HG03060 (cell line): ENCODE measurements at regions not wholly inside any gene's neighbourhood (a gene's known extent, or its start where the extent isn't known, plus 50 kb on each side); places are given as distances from the start of the nearest gene placed in this dataset.
"Not testable (repeated sequence)": the region's sequence is repeated elsewhere in the genome, so short reads cannot be mapped to it uniquely, and the experiment has no call there.

Experiments used
- ATAC-seq: cut with Tn5 transposase; IDR thresholded peaks from one replicate; pipeline ENCODE4 v1.9.1; 2021; ENCODE audit warnings: low read depth, moderate number of reproducible peaks; ENCODE audit not compliant: unreplicated experiment

DNA sequence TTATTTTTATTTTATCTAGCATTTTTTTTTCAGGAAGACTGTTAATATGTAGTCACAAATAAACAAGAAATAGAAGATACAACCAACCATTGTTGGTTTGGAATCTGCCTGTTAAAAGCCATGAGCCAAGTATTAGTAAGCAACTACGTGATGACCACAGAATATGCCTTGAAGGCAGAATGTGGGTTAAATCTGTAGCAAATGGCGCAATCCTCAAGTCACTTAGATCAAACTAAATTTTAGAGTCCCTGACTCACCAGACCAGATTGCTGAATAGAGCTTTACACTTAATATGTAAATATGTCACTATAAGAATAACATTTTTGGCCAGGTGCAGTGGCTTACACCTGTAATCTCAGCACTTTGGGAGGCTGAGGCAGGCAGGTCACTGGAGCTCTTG is 800.1 kb upstream of the CITED2 start:
- no peak for ATAC-seq

DNA sequence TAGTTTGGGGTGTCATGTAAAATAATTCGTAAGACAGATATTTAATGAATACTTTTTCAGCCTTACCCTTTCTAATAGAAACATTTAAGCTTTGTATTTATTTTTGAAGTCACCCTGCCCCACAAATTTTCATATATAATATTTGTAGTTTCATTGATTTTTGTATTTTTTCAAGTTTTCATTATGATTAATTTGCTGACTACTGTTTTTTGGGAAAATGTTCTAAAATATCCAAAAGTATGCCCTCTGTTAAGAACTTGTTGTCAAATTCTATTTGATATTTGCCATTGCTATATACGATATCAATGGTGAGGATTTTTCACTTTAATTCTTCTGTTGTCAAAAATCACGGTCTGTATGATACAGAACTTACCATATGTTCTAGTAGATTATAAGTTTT is 793.9 kb upstream of the CITED2 start:
- no peak for ATAC-seq

DNA sequence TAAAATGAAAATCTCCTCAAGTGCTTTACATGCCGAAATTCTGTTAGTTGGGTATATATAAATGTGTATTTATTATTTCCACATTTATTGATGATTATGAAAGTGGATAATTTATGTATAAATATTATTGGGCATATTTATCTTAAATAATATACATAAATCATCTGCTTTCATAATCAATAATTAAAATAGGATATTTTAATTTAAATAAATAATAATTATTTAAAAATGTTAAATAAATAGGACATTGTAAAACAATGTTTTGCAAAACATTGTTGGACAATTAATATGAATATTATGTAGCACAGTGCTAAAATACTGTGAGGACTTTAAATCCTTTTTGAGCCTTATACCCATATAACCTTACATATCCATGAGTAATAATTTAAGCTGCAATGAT is 786.5 kb upstream of the CITED2 start:
- no peak for ATAC-seq

DNA sequence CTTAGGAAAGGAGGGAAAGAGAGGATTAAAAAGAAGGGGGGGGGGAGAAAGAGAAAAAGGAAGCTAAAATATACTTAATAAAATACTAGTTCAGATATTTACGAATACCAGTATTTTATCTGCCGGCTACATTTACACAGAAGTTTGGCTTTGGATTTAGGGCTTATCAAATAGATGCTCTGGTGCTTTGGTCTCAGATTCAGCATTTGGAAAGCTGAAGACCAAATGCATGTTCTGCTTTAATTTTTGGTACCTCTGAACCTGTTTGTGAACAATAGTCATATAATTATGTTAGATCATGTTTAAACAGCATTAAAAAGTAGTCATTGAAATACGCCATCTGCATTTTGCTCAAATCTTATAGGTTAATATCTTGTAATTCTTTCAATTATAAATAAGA is 786.0 kb upstream of the CITED2 start:
- ATAC-seq: no peak

DNA sequence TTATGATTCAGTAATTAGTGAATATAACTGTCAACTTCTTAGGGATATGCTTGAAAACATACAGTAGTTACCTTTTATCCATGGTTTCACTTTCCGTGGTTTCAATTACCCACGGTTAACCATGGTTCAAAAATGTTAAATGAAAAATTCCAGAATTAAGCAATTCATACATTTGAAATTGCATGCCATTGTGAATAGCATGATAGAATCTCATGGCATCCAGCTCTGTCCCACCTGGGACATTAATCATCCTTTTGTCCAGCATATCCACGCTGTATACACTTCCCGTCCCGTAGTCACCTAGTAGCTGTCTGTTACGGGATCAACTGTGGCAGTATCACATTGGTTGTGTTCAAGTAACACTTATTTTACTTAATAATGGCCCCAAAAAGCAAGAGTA is 781.7 kb upstream of the CITED2 start:
- no peak for ATAC-seq

DNA sequence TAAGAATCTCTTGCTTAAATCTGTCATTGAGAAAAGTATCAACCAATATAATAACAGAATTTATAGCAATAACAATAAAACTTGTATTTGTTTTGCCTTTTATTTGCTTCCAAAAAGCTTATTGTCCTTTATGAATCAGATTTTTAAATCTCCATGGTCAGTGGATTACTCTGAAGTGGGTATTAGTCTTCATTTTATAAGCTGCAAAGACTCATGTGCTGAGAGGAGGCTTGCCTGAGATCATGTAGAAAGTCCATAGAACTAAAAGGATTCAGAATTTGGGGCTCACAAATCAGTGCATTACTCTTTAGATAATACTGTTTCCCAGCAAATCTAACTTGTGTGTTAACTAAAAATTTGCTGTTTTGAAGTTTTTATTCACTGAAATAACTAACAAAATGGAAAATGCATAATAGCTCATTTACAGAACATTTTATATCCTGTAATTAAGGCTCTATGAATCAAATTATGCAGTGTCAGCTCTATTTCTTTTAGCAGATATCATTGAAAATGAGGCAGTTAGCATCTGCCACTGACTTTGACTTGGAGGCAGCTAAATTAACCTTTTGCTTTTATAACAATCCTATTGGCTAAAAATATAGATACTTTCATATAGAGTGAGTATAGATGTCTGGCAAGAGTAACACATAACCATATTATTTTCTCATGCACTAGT is 781.1 kb upstream of the CITED2 start:
- ATAC-seq: no peak

DNA sequence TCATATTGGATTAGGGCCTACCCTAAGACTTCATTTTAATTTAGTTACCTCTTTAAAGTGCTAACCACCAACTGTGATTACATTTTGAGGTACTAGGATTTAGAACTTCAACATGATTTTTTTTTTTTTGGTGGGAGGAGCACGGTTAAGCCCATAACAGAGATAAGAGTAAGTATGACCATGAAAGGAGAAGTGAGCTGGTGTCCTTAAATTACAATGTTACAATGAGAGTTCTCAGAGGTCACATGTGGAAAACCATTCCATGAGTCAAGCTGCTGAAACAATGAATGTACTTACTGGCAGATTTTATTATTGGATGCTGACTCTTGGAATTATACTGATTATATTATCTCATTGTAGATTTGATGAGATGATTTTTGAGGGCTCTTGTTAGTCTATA is 779.3 kb upstream of the CITED2 start:
- ATAC-seq: no peak

DNA sequence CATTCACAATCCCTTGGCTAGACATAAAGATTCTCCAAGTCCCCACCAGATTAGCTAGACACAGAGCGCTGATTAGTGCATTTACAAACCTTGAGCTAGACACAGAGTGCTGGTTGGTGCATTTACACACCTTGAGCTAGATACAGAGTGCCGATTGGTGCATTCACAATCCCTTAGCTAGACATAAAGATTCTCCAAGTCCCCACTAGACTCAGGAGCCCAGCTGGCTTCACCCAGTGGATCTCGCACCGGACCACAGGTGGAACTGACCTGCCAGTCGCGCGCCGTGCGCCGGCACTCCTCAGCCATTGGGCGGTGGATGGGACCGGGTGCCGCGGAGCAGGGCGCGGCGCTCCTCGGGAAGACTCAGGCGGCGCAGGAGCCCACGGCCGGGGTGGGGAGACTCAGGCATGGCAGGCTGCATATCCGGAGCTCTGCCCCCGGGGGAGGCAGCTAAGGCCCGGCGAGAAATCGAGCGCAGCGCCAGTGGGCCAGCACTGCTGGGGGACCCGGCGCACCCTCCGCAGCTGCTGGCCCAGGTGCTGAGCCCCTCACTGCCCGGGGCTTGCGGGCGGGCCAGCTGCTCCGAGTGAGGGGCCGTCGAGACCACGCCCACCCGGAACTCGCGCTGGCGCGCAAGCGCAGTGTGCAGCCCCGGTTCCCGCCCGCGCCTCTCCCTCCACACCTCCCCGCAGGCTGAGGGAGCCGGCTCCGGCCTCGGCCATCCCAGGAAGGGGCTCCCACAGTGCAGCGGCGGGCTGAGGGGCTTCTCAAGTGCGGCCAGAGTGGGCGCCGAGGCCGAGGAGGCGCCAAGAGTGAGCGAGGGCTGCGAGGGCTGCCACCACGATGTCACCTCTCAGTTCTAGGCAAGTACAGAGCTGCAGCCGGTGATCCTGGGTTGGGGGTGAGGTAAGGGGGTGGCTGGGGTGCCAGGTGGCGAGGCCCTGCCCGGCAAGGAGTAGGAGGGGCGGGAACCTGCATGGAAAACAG is 773.7 kb upstream of the CITED2 start:
- ATAC-seq: not testable (repeated sequence)

DNA sequence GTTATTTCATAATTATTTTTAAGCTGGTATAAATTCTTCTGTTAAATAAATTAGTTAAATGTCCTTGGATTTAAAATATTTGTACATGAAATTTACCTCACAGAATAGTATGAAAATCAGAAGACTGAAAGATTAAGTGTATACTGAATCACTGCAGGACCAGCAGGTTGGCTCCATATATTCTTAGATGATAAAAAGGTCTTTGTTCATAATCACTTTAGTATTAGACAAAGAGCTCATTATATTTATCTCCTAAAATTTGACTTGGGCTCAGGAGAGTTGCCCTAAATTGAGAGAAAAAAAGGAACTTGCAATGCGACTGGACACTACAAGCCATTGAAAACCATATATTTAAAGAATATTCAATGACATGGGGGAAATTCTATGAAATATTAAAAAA is 766.4 kb upstream of the CITED2 start:
- ATAC-seq: no peak

DNA sequence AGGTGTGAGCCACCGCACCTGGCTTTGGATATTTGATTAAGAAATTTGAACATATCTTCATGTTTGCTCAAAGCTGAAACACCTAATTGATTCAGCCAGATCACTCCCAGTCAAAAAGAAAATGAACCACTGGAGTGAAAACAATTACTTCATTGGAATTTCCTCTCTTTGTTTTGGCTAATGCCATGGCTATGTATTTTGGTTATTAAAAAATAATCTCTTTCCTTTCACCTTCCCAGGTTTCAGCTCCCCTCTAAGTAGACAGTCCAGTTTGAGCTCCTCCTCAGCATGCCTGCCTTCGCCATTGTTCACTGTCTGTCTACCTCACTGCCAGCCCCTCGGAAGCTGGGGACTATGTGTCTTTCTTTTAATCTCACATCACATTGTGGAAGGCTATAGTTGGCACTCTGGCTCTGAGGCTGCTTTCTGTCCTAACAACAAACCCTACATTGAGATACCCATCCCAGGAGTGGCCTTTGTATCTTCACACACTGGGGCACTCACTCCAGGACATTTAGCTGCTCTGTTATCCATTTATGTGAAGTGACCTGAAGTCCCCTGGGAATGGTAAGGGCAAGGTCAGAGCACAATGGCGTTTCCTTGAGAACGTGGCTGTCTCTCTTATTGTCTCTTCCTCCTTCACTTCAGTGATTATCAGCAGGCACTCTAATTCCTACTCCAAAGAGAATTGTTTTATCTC is 764.0 kb upstream of the CITED2 start:
- no peak for ATAC-seq

DNA sequence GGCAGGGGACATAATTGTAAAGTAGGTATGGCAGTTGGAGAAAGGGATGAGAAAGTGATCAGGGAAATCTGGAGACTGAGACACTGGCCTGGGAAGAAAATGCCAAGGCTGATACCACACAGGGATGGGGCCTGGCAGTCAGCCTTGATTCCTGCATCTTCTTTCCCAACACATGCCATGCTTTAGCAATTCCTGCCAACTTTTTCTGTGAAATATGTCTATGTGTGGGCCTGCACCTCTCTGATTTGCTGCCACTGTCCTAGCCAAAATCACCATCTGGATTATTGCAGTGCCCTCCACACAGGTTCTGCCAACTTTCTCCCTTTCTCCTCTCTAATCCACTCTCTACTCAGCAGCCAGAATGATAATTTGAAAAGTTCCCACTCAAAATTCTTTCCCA is 759.8 kb upstream of the CITED2 start:
- ATAC-seq: no peak

DNA sequence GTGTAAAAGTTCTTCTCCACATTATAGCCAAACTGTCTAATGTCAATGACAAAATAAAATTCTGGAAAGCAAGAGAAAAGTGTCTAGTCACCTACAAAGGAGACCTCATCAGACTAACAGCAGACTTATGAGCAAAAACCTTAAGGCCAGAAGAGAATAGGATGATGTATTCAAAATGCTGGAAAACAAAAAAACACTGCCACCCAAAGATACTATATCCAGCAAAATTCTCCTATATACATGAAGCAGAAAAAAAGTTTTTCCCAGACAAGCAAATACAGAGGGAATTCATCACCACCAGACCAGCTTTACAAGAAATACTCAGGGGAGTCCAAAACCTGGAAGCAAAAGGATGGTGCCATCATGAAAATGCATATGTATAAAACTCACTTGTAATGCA is 755.6 kb upstream of the CITED2 start:
- ATAC-seq: no peak

DNA sequence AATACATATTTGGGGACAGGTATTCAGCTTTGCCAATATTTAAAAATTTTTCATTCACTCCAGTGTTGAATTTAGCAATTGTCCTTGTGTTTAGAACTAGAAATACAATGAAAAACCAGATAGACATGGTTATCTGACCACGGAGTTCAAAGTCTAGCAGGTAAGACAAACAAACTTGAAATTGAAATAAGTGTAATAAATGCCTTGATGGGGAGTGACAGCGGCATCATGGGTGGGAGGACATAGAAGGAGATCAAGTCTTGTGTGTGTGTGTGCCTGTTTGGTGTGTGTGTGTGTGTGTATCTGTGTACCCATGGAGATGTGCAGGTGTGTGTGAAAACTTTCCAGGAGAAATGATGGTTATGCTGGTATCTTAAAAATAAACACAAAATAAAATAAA is 750.0 kb upstream of the CITED2 start:
- ATAC-seq: no peak

DNA sequence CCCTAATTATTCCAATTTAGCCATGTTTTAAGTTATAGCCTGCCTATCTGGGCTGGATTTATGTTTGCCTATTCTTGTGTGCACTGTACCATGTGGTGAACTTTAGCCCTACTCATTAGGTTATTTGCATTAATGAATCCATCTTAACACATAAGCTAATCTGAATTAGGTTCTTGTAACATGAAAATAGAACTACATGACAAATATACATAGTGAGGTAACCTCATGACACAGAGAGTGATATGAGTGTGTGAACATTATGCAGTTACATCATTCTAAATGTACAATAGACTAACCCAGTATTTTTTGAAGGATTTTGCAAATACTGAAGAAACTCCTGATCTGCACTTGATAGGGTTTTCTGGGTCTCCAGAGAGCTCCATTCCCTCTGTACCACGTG is 733.7 kb upstream of the CITED2 start:
- ATAC-seq: no peak

DNA sequence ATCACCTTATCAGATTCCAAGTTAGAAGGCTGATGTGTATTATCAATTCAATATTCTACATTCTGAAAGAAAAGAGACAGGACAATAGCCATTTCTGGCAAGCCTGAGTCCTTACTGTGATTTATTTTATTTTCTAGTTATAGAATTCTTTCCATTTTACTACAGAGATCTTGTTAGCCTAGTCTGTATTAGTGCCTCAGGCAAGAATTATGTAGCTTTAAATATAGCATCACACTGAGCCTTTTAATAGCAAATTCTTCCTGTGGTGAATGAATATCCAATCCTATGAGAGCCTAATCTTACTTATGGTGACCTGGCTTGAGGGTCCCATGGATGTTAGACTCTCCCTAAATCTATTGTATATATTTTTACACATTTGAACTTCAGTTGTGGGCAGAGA is 732.8 kb upstream of the CITED2 start:
- no peak for ATAC-seq

DNA sequence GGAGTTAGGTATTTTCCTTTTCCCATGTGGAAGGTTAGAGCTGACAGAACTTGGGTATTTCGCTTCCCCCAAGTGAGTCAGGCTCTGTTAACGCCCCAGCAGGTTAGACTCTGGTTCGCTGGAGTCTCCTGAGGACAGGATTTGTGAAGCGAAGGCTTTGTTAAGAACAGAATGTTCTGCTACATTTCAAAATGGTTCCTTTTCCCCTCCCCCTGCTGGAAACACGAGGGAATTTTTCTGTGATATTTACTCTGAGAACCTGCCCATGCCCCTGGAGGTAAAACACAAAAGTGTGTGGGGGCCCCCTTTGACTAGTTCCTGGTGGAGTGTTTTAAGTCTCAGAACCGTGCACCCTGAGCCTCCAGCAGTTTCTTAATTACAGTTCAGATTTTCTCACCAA is 731.4 kb upstream of the CITED2 start:
- no peak for ATAC-seq

DNA sequence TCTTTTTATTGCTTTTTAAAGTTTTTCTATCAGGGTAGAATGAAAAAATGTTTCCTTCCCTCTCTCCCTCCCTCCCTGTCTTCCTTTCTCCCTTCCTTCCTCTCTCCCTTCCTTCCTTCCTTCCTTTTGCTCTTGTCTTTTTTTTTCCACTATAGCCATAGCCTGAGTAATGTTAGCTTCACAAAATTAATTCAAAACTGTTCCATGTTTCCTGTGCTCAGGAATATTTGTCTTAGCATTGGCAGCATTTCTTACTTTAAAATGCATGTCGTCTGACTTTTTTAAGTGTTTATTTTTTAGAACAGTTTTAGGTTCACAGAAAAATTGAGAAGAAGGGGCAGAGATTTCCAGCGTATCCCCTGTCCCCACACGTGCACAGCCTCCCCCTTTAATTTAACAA is 730.8 kb upstream of the CITED2 start:
- ATAC-seq: no peak

DNA sequence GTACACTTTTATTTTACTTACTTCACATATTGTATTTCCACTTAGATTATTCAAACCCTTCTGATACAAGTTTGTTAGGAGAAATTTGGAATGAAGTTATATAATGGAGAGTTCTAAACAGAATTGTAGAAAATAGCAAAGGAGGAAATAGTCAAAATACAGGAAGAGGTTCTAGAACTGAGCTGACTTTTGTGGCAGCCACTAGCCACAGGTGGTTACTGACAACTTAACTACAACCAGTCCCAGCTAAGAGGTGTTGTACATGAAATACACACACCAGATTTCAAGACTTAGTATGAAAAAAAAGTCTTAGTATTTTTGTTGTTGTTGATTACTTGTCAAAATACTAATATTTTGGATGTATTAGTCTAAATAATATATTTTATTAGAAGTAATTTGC is 727.4 kb upstream of the CITED2 start:
- ATAC-seq: no peak

DNA sequence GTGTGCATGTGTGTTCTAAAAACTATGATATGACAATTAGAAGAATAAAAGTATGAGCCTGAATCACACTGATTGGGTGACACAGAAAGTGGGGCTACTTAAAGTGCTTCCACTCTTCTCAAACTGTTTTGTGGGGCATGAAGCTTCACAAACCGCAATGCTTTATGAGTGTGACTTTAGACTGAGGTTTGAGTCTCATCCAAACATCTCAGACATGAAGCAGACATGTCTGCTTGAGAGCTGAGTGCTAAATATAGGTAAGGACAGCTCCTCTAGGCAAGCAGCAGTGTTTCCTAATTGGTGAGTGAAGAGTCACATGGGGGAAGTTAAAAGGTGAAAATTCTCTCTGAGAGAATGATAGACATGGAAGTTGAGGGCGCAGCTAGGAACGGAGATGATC is 726.9 kb upstream of the CITED2 start:
- no peak for ATAC-seq

DNA sequence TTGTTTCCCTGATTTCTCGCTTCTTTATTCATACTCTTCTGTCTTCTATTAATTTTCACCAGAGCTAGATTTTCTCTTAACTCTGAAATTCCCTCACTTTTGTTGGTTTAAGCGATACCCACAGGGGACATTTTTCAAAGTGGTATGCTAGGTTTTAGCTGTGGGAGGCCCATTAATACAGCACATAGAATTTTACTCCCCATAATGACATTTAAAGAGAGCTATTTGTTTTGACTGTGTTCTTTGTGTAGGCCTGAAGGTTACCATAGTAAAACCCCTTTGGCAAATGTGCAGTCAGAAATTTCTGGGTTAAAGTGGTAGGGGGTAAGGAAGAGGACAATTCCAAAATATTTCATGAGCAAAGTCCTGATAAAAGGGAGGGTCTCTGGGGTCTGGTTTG is 721.1 kb upstream of the CITED2 start:
- ATAC-seq: no peak

DNA sequence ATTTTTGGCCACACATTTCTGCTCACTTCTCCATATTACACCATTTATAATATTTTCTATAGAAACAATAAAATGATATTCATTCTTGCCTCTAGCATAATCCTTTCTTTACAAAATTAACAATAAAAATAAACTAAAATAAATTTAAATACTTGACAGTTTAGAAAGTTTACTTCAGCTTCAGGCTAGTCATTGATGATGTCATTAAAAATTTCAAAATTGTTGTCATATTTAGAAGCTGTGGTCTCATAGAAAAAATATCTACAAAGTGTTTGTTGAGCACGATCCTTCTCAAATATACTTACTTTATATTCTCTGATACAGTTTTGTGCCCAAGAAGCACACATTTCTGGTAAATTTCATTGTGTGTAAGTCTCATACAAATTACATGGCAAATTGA is 717.4 kb upstream of the CITED2 start:
- ATAC-seq: no peak
